GM12873 (cell line): ENCODE measurements at regions not wholly inside any gene's neighbourhood (a gene's known extent, or its start where the extent isn't known, plus 50 kb on each side); places are given as distances from the start of the nearest gene placed in this dataset.

Source experiments
- TF ChIP-seq, protein P1 (sequence below): IDR thresholded peaks from 2 replicates; pipeline ENCODE4 v1.5.1; 2012; ENCODE audit warnings: low read depth, mild to moderate bottlenecking, moderate library complexity, low read length, control low read depth; ENCODE audit not compliant: insufficient read depth; ENCODE audit errors: missing control alignments

DNA sequence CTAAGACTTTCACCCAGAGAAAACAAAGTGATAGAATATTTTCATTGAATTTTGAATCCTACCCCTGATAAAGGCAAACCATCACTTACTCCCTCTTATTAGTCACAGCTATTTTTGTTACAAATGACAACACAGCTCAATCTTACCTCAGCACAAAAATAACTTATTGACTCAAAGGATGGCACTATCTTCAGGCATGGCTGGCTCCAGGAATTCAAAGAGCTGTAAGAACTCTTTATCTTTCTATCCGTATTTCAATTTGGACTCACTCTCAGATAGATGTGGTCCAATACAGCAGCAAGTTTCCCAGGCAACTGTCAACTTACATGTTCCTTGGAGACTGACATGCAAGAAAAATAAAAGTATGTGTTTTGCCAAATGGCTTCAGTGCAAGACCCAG is 709.4 kb upstream of the MDGA2 start:
- TF ChIP-seq, protein P1, sequence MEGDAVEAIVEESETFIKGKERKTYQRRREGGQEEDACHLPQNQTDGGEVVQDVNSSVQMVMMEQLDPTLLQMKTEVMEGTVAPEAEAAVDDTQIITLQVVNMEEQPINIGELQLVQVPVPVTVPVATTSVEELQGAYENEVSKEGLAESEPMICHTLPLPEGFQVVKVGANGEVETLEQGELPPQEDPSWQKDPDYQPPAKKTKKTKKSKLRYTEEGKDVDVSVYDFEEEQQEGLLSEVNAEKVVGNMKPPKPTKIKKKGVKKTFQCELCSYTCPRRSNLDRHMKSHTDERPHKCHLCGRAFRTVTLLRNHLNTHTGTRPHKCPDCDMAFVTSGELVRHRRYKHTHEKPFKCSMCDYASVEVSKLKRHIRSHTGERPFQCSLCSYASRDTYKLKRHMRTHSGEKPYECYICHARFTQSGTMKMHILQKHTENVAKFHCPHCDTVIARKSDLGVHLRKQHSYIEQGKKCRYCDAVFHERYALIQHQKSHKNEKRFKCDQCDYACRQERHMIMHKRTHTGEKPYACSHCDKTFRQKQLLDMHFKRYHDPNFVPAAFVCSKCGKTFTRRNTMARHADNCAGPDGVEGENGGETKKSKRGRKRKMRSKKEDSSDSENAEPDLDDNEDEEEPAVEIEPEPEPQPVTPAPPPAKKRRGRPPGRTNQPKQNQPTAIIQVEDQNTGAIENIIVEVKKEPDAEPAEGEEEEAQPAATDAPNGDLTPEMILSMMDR, result no peak

DNA sequence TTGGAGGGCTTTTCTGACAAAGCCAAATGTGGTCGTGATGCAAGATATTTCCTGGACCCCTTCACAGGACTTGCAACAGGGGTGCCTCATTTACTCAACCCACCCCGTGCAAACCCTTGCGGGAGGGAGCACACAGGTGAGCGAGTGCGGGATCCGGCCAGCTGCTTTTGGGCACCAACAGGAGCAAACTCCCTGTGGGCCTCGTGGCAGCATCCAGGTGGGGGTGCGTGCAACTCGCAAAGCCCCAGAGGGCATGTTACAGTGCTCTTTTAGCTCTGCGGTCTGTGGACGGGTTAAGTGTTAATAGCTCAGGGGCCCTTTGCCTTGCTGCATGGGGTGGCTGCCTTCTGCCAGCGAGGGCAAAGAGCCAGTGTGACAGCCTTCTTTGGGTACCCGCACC is 707.6 kb upstream of the MDGA2 start:
- TF ChIP-seq, protein P1, result no peak

DNA sequence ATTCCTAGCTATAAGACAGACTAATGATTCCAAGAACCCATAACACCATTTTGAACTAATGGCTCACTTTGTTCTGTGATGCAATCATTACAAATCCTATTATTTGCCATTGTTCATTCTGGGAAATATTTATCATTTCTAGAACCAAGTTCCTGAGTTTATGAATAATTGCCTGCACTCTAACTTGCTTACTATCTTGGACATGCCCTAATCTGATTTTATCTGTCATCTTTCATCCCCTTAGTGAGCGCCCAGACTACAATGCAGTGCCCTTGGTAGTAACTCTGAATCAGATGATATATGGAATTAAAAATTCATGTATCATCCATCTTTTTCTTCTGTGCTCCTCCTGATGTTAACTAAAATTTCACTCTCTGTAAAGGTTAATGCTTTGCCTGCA is 703.1 kb upstream of the MDGA2 start:
- TF ChIP-seq, protein P1, result no peak

DNA sequence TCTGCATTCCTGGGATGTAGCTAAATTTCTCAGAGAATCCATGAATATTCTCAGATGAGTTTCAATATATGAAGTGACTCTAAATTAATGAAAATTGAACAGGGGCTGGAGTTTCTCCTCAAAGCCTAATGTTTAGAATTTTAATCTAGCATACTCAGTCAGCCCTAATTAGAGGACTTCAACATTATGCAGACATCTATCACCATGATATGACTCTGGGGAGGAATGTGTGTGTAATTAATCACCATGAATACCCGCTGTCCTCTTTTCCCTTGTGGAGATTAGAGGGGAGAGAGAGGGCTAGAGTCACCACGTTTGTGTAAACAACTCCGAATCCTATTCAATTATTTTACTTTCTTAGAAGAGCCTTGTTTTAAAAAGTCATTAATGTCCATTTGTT is 698.6 kb upstream of the MDGA2 start:
- TF ChIP-seq, protein P1, result no peak

DNA sequence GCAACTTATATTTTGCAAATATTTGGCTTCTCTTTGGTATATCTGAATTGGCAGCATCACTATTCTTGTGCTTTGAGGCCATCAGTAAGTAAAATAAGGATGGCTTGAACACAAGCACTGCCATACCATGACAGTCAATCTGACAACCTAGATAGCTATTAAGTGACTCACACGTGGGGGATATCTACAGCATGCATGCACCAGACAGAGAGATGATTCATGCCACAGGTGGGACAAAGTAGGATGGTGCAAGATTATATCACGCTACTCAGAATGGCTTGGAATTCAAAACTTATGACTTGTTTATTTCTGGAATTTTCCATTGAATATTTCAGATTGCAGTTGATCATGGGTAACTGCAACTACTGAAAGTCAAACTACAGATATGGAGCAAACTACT is 675.6 kb upstream of the MDGA2 start:
- TF ChIP-seq, protein P1, result no peak

DNA sequence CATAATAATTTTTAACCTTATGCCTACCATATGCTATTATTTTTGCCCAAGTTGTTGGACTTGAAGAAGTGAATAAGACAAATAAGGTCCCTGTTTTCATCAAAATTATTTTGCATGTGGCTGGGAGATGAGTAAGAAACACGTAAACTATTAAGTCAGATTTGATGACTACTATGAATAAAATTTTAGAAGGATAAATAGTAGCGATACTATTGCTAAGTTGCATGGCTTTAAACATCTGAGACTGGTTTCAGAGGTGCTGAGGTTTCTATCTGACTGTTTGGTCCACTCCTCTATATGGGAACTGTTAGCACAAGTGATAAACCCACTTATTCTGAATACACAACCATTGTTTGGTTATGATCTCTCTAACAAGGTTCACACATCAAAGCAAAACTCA is 674.3 kb upstream of the MDGA2 start:
- TF ChIP-seq, protein P1, result no peak

DNA sequence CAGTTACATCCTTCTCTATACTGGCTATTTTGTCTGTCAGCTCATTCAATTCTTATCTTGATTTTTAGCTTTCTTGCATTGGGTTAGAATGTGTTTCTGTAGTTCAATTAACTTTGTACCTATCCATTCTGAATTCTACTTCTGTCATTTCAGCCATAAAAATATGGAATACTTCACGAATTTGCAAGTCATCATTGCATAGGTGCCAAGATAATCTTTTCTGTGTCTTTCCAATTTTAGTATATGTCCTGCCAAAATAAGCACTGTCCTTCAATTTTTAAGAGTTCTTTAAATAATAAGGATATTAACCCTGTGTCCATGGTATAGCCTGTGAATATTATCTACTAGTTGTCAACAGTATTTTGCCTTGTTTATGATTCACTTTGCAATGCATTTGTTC is 665.7 kb upstream of the MDGA2 start:
- TF ChIP-seq, protein P1, result no peak
